ENCODE measurements at regions not wholly inside any gene's neighbourhood (a gene's known extent, or its start where the extent isn't known, plus 50 kb on each side); places are given as distances from the start of the nearest gene placed in this dataset.
"Not testable (repeated sequence)": the region's sequence is repeated elsewhere in the genome, so short reads cannot be mapped to it uniquely, and the experiment has no call there.

GRCh38 chr4:164138521-164138920, 615.4 kb upstream of the SMIM31 start:
- Histone ChIP-seq H3K27ac (ENCODE audit: low read length) (no peak overlapping the region), H3K27me3 (ENCODE audit: insufficient read depth, low read depth, low read length) (no peaks in the 10 kb centered on the region), H3K9me3 (ENCODE audit: low read length) (no peaks in the 10 kb centered on the region), H3K4me3 (ENCODE audit: low read length) (no peak overlapping the region), H3K4me2 (ENCODE audit: low read length) (no peak overlapping the region), H4K20me1 (ENCODE audit: insufficient read depth) (no peaks in the 10 kb centered on the region), H3F3A (ENCODE audit: insufficient read depth, low read length, poor library complexity, severe bottlenecking) (no peaks in the 10 kb centered on the region), H3K79me2 (replicated peaks; ENCODE audit: insufficient read depth, low read length) (no peaks in the 10 kb centered on the region), H2AFZ (ENCODE audit: low read depth, low read length) (no peak overlapping the region), H3K9me2 (ENCODE audit: insufficient read depth, low read length) (no peaks in the 10 kb centered on the region), H3K36me3 (ENCODE audit: insufficient read depth, low read length) (no peaks in the 10 kb centered on the region), H3K9ac (ENCODE audit: low read length) (no peak overlapping the region)
- TF ChIP-seq TAF1 (IDR thresholded peaks at IDR 0.05; ENCODE audit: low read depth) (no peak), EZH2 (IDR thresholded peaks at IDR 0.05; ENCODE audit: borderline replicate concordance, insufficient read depth, low read length, poor library complexity, severe bottlenecking) (no peak), MXI1 (conservative IDR thresholded peaks at IDR 0.05; ENCODE audit: poor library complexity, severe bottlenecking) (no peak), REST (IDR thresholded peaks at IDR 0.05; ENCODE audit: borderline replicate concordance) (no peak), RAD21 (conservative IDR thresholded peaks at IDR 0.05) (no peak), SMC3 (conservative IDR thresholded peaks at IDR 0.05; ENCODE audit: poor library complexity) (no peak), EP300 (conservative IDR thresholded peaks at IDR 0.05; ENCODE audit: poor library complexity, severe bottlenecking) (no peak), POLR2AphosphoS5 (IDR thresholded peaks at IDR 0.05) (no peak), CTCF (IDR thresholded peaks at IDR 0.05; ENCODE audit: poor library complexity, severe bottlenecking) (no peak)

- no peaks in the 10 kb centered on the region for H4K20me1 ChIP-seq (ENCODE audit: insufficient read depth)
- H3K9me3 ChIP-seq (ENCODE audit: low read length): no peaks in the 10 kb centered on the region
- no peaks in the 10 kb centered on the region for H3K9me2 ChIP-seq (ENCODE audit: insufficient read depth, low read length)
- no peaks in the 10 kb centered on the region for H3K79me2 ChIP-seq (replicated peaks; ENCODE audit: insufficient read depth, low read length)
- H3K4me2 ChIP-seq (ENCODE audit: low read length): no peak overlapping the region
- H3K4me3 ChIP-seq (ENCODE audit: low read length): no peak overlapping the region
- TF ChIP-seq EZH2 (IDR thresholded peaks at IDR 0.05; ENCODE audit: borderline replicate concordance, insufficient read depth, low read length, poor library complexity, severe bottlenecking) (no peak), RAD21 (conservative IDR thresholded peaks at IDR 0.05) (no peak), REST (IDR thresholded peaks at IDR 0.05; ENCODE audit: borderline replicate concordance) (no peak), CTCF (IDR thresholded peaks at IDR 0.05; ENCODE audit: poor library complexity, severe bottlenecking) (no peak), POLR2AphosphoS5 (IDR thresholded peaks at IDR 0.05) (no peak), TAF1 (IDR thresholded peaks at IDR 0.05; ENCODE audit: low read depth) (no peak), EP300 (conservative IDR thresholded peaks at IDR 0.05; ENCODE audit: poor library complexity, severe bottlenecking) (no peak), MXI1 (conservative IDR thresholded peaks at IDR 0.05; ENCODE audit: poor library complexity, severe bottlenecking) (no peak), SMC3 (conservative IDR thresholded peaks at IDR 0.05; ENCODE audit: poor library complexity) (no peak)
- H3F3A ChIP-seq (ENCODE audit: insufficient read depth, low read length, poor library complexity, severe bottlenecking): no peaks in the 10 kb centered on the region
- H2AFZ ChIP-seq (ENCODE audit: low read depth, low read length): no peak overlapping the region
- H3K9ac ChIP-seq (ENCODE audit: low read length): no peak overlapping the region
- H3K36me3 ChIP-seq (ENCODE audit: insufficient read depth, low read length): no peaks in the 10 kb centered on the region
- H3K27ac ChIP-seq (ENCODE audit: low read length): no peak overlapping the region
- H3K27me3 ChIP-seq (ENCODE audit: insufficient read depth, low read depth, low read length): no peaks in the 10 kb centered on the region
Observed at GRCh38 chr4:164139291-164139690, 614.6 kb upstream of the SMIM31 start.

DNA sequence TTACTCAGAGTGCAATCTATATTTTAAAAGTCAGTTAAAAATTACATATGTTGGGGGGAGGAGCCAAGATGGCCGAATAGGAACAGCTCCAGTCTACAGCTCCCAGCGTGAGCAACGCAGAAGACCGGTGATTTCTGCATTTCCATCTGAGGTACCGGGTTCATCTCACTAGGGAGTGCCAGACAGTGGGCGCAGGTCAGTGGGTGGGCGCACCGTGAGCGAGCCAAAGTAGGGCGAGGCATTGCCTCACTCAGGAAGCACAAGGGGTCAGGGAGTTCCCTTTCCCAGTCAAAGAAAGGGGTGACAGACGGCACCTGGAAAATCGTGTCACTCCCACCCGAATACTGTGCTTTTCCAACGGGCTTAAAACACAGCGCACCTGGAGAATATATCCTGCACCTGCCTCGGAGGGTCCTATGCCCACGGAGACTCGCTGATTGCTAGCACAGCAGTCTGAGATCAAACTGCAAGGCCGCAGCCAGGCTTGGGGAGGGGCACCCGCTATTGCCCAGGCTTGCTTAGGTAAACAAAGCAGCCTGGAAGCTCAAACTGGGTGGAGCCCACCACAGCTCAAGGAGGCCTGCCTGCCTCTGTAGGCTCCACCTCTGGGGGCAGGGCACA, 612.1 kb upstream of the SMIM31 start:
- H3K36me3 ChIP-seq (ENCODE audit: insufficient read depth, low read length); H3K9ac ChIP-seq (ENCODE audit: low read length); H3K27ac ChIP-seq (ENCODE audit: low read length); H3K79me2 ChIP-seq (replicated peaks; ENCODE audit: insufficient read depth, low read length); H2AFZ ChIP-seq (ENCODE audit: low read depth, low read length); H3K9me3 ChIP-seq (ENCODE audit: low read length); H3K4me2 ChIP-seq (ENCODE audit: low read length); H3K4me3 ChIP-seq (ENCODE audit: low read length); H3F3A ChIP-seq (ENCODE audit: insufficient read depth, low read length, poor library complexity, severe bottlenecking); H3K27me3 ChIP-seq (ENCODE audit: insufficient read depth, low read depth, low read length); H3K9me2 ChIP-seq (ENCODE audit: insufficient read depth, low read length); H4K20me1 ChIP-seq (ENCODE audit: insufficient read depth): not testable (repeated sequence)
